NCI-H774 (cell line): ENCODE measurements at regions not wholly inside any gene's neighbourhood (a gene's known extent, or its start where the extent isn't known, plus 50 kb on each side); places are given as distances from the start of the nearest gene placed in this dataset.
A peak's percentile ranks its signal among the peaks of the same experiment; 100 is the strongest.
"Not testable (repeated sequence)": the region's sequence is repeated elsewhere in the genome, so short reads cannot be mapped to it uniquely, and the experiment has no call there.

Experiments
- DNase-seq: peaks from one replicate; lab custom pipeline; 2025; lab: John Stamatoyannopoulos, UW

- DNase-seq, result no peak
Observed at GRCh38 chr3:87101861-87102625, 111.1 kb upstream of the VGLL3 start.

GRCh38 chr3:87097733-87098132 lies 106.8 kb upstream of the VGLL3 start:
- DNase-seq, result not testable (repeated sequence)

- DNase-seq, result no peak
Observed at GRCh38 chr3:87090631-87091030, 99.7 kb upstream of the VGLL3 start.

GRCh38 chr3:87088993-87089841 lies 98.3 kb upstream of the VGLL3 start:
- peak; percentile 60 for DNase-seq

GRCh38 chr3:87088430-87088992 lies 97.6 kb upstream of the VGLL3 start:
- DNase-seq, result no peak

- DNase-seq, result no peak
Observed at GRCh38 chr3:87084868-87085267, 93.9 kb upstream of the VGLL3 start.

- peak; percentile 10 for DNase-seq
Observed at GRCh38 chr3:87082796-87083440, 92.0 kb upstream of the VGLL3 start.

GRCh38 chr3:87077355-87077754 lies 86.4 kb upstream of the VGLL3 start:
- DNase-seq, result no peak

GRCh38 chr3:87076946-87077345 lies 86.0 kb upstream of the VGLL3 start:
- no peak for DNase-seq

- no peak for DNase-seq
Observed at GRCh38 chr3:87073496-87074145, 82.7 kb upstream of the VGLL3 start.

- no peak for DNase-seq
Observed at GRCh38 chr3:87072446-87072845, 81.5 kb upstream of the VGLL3 start.

GRCh38 chr3:87069971-87070370 lies 79.0 kb upstream of the VGLL3 start:
- no peak for DNase-seq

- no peak for DNase-seq
Observed at GRCh38 chr3:87069021-87069420, 78.1 kb upstream of the VGLL3 start.

GRCh38 chr3:87062685-87063084 lies 71.7 kb upstream of the VGLL3 start:
- no peak for DNase-seq

GRCh38 chr3:87057474-87057873 lies 66.5 kb upstream of the VGLL3 start:
- no peak for DNase-seq

- no peak for DNase-seq
Observed at GRCh38 chr3:87053553-87053952, 62.6 kb upstream of the VGLL3 start.

- no peak for DNase-seq
Observed at GRCh38 chr3:87052499-87053260, 61.7 kb upstream of the VGLL3 start.

GRCh38 chr3:87047852-87048251 lies 56.9 kb upstream of the VGLL3 start:
- DNase-seq, result no peak

GRCh38 chr3:87046241-87046640 lies 55.3 kb upstream of the VGLL3 start:
- no peak for DNase-seq

- DNase-seq, result no peak
Observed at GRCh38 chr3:87045473-87045872, 54.5 kb upstream of the VGLL3 start.

GRCh38 chr3:87044846-87045245 lies 53.9 kb upstream of the VGLL3 start:
- no peak for DNase-seq
